Stimulated activated CD4-positive, alpha-beta T cell treated with anti-CD3 and anti-CD28 coated beads, Interleukin-15, amount 100 ng/mL, for 24 hours (primary cell): ENCODE measurements at regions not wholly inside any gene's neighbourhood (a gene's known extent, or its start where the extent isn't known, plus 50 kb on each side); places are given as distances from the start of the nearest gene placed in this dataset.

Source experiments
- DNase-seq: peaks from one replicate; pipeline ENCODE4 v3.0.0-alpha.2; 2020

GRCh38 chrY:8566198-8566597 lies 771.1 kb upstream of the TSPY4 start:
- no peak for DNase-seq

GRCh38 chrY:8570384-8570783 lies 766.9 kb upstream of the TSPY4 start:
- DNase-seq: no peak

GRCh38 chrY:8572916-8573315 lies 764.3 kb upstream of the TSPY4 start:
- DNase-seq: no peak

DNA sequence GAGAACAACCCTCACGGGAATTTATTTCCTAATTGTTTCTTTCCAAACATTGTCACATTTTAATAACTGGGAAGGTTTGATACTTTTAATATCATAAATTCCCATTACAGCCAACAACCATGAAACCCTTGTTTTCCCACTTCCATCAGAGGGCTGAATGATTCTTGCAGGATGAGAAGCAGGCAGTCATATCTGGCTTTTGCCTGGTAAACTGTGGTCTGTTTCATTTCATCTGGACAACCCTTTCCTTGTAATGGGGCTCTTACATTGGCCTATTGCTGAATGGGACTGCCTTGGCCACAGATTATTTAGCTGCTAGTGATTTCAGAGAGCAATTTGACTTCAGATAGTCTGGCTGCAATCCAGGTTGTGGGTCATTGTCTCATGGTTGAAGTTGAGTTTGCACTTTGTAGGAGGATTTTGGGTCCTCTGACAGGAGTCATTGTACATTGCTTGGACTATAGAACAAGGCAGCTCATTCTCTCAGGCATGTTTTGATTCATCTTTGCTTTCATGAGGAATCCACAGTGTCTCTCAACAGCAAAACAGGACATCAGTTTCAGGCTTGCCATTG lies 754.9 kb upstream of the TSPY4 start:
- no peak for DNase-seq

DNA sequence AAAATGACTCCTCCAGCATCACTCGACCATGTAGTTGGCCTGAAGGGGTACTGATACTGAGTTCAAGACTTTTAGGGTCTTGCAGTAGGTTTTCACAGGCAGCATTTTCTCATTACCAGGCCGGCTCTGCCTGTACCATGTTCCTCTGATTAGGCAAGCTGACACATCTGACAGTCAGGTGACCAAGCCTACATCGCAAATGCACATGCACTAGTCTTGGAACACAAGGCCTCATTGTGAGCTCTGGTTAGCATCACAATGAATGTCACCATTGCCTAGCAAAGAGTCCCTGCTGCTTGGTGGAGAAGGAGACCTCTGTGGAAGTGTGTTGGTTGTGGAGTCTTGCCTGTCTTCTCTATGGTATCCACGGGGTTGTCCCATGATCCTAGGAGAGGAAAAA lies 754.1 kb upstream of the TSPY4 start:
- no peak for DNase-seq

DNA sequence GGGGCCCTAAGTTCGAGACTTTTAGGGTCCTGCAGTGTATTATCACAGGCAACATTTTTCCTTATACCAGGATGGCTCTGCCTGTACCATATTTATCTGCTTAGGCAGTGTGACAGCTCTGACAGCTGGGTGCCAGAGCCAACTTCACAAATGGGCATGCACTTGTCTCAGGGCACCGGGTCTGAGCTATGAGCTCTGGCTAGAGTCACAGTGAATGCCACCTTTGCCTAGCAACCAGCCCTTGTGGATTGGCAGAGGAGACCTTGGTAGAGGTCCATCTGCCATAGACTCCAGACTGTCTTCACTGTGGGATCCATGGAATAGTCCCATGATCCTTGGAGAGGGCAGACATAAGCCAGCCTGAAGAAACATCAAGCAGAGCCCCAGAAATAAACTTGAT lies 746.6 kb upstream of the TSPY4 start:
- no peak for DNase-seq

- no peak for DNase-seq
Measured at GRCh38 chrY:8591821-8592516, 745.3 kb upstream of the TSPY4 start.

- no peak for DNase-seq
Measured at GRCh38 chrY:8594657-8595056, 742.6 kb upstream of the TSPY4 start.

- DNase-seq: no peak
Measured at GRCh38 chrY:8599141-8599540, 738.1 kb upstream of the TSPY4 start.

- DNase-seq: no peak
Measured at GRCh38 chrY:8610620-8611019, 726.6 kb upstream of the TSPY4 start.

GRCh38 chrY:8611815-8612214 lies 725.4 kb upstream of the TSPY4 start:
- no peak for DNase-seq

- no peak for DNase-seq
Measured at GRCh38 chrY:8618302-8618701, 719.0 kb upstream of the TSPY4 start.

DNA sequence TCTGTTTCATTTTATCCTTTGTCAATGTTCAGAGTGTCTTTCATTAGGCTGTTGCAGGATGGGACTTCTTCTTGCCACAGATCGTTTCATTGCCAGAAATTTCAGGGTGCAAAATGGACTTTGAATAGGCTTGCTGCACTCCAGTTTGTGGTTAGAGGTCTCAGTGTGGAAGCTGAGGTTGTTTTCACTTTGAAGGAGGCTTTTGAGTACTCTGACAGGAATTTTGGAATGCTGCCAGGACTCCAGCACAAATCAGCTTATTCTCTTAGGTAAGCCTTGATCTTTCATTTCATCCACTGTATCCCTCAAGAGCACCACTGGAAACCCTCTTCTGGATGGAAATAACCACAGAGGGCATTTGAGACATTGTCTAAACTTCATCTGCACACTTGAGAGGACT lies 715.1 kb upstream of the TSPY4 start:
- no peak for DNase-seq

DNA sequence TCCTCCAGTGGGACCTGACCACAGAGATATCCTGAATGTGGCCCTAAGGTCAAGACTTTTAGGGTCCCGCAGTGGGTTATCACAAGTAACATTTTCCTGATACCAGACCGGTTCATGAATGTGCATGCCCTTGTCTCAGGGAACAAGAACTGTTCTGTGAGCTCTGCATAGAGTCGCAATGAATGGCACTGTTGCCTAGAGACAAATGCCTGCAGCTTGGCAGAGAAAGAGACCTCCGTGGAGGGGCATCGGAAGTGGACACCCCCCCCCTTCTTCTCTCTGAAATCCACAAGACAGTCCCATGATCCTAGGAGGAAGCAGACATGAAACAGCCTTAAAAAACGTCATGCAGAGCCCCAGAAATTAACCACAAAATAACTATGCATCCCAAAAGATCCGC lies 714.4 kb upstream of the TSPY4 start:
- DNase-seq: no peak

DNA sequence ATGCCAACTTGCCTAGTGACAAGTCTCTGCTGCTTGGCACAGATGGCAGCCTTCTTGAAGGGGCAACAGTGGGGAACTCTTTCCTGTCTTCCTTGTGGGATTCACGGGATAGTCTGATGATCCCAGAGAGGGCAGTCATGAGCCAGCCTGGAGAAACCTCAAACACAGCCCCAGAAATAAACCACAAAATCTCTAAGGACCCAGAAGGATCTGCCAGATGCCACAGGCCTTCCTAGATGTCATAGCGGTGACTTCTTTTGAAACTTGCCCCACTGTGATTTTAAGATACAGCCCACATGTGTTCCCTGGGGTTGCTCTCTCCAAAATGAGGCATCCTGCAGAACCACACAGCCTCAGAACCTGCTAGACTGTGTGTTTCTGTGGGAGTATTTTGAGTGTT lies 707.6 kb upstream of the TSPY4 start:
- no peak for DNase-seq

DNA sequence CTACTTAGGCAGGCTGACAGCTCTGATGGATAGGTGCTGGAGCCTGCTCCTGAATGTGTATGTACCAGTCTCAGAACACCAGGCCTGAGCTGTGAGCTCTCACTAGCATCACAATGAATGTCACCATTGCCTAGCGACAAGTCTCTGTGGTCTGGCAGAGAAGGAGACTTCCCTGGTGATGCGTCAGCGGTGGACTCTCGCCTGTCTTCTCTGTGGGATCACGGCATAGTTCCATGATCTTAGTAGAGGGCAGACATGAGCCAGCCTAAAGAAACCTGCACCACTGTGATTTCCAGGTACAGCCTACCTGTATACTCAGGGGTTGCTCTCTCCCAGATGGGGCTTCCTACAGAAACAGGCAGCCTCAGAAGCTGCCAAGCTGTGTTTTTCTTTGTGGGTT lies 699.2 kb upstream of the TSPY4 start:
- no peak for DNase-seq

GRCh38 chrY:8644926-8645325 lies 692.3 kb upstream of the TSPY4 start:
- DNase-seq: no peak

DNA sequence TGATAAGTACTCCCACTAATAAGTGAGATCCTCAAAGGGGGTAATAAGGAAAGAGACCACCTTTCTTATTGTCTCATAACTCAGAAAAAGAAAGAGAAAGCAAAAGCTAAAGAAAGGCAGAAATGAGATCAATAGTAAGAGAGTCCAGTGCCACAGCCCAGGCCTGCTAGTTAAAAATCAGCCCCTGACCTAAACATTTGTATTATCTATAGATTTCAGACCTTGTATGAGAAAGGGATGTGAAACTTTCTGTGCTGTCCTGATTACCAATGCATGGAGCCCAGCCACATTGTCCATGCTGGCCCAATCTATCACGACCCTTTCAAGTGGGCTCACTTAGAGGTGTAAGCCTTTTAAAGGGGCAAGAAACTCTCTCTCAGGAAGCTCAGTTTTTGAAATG lies 684.8 kb upstream of the TSPY4 start:
- no peak for DNase-seq

DNA sequence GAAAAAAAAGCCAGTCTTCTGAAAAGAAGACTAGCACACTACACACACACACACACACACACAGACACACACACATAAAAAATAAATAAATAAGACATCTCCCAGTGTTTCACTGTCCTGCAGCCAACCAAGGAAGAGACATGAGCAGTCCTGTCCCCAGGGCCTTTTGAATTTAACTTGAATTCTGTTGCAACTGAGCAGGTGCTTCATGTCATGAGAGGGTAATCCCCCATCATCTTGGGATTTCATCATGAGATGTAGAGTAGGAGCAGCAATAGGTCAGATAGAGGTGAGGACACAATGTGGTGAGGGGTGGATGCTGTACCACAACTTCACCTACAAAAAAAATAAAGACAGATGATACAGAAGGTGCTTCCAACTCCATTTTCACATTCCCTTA lies 682.2 kb upstream of the TSPY4 start:
- no peak for DNase-seq

GRCh38 chrY:8656101-8656500 lies 681.2 kb upstream of the TSPY4 start:
- DNase-seq: no peak

GRCh38 chrY:8656515-8656914 lies 680.7 kb upstream of the TSPY4 start:
- no peak for DNase-seq

DNA sequence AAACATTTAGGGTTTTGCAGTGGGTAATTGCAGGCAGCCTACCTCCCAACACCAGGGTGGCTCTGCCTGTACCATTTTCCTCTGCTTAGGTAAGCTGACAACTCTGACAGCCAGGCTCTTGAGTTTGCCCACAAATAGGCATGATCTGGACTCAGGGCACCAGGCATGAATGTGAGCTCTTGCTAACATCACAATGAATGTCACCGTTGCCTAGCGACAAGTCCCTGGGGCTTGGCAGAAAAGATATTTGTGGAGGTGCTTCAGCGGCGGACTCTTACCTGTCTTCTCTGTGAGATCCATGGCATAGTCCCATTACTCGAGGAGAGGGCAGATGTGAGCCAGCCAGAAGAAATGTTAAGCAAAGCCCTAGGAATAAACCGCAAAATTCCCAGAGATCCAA lies 677.5 kb upstream of the TSPY4 start:
- DNase-seq: no peak

- DNase-seq: no peak
Measured at GRCh38 chrY:8673896-8674295, 663.4 kb upstream of the TSPY4 start.

GRCh38 chrY:8677336-8677935 lies 659.8 kb upstream of the TSPY4 start:
- DNase-seq: no peak

DNA sequence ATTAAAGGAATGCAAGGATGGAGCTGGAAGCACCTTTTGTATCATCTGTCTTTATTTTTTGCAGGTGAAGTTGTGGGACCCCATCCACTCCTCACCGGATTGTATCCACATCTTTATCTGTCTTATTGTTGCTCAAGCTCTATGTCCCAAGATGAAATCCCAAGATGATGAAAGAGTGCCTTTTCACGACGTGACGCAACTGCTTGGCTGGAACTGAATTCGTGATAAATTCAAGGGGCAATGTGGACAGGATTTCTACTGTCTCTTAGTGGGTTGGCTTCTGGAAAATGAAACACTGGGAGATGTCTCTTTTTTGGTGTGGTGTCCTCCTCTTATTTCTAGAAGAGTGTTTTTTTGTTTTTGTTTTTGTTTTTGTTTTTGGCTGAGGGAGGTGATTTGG lies 650.1 kb upstream of the TSPY4 start:
- no peak for DNase-seq
